Astrocyte (in vitro differentiated cells and primary cell): ENCODE measurements at regions not wholly inside any gene's neighbourhood (a gene's known extent, or its start where the extent isn't known, plus 50 kb on each side); places are given as distances from the start of the nearest gene placed in this dataset.

Experiments
- CTCF ChIP-seq: IDR thresholded peaks from 2 replicates; pipeline ENCODE4 v1.5.1; 2011; ENCODE audit warnings: low read depth, mild to moderate bottlenecking, inconsistent platforms, low read length, moderate library complexity; ENCODE audit not compliant: insufficient read depth
- EZH2 ChIP-seq: IDR thresholded peaks from 2 replicates; pipeline ENCODE4 v1.6.1; 2012; ENCODE audit warnings: mild to moderate bottlenecking, low read length, inconsistent platforms; ENCODE audit not compliant: insufficient read depth

GRCh38 chr12:124498275-124499189, 68.9 kb downstream of the NCOR2 start:
- TF ChIP-seq CTCF (no peak), EZH2 (no peak)
